HEK293T (cell line): ENCODE measurements at regions not wholly inside any gene's neighbourhood (a gene's known extent, or its start where the extent isn't known, plus 50 kb on each side); places are given as distances from the start of the nearest gene placed in this dataset.

ENCODE experiments used
- BHLHE40 ChIP-seq: fragments of 450-650 bp; IDR thresholded peaks from 2 replicates; pipeline ENCODE4 v1.6.1; 2016; ENCODE audit warnings: mild to moderate bottlenecking, moderate library complexity, borderline replicate concordance
- CTBP1 ChIP-seq: fragments of 450-650 bp; IDR thresholded peaks from 2 replicates; pipeline ENCODE4 v1.6.1; 2016; ENCODE audit warnings: borderline replicate concordance
- ELF4 ChIP-seq: fragments of 450-650 bp; IDR thresholded peaks from 2 replicates; pipeline ENCODE4 v1.6.1; 2017; ENCODE audit warnings: antibody characterized with exemption
- FOXM1 ChIP-seq: fragments of 450-650 bp; IDR thresholded peaks from 2 replicates; pipeline ENCODE4 v1.6.1; 2017; ENCODE audit warnings: mild to moderate bottlenecking, borderline replicate concordance
- HDGF ChIP-seq: fragments of 450-650 bp; IDR thresholded peaks from 2 replicates; pipeline ENCODE4 v1.6.1; 2017; ENCODE audit warnings: antibody characterized with exemption, borderline replicate concordance
- NFRKB ChIP-seq: fragments of 450-650 bp; IDR thresholded peaks from 2 replicates; pipeline ENCODE4 v1.6.1; 2016; ENCODE audit warnings: mild to moderate bottlenecking, moderate library complexity
- PKNOX1 ChIP-seq: fragments of 450-650 bp; IDR thresholded peaks from 2 replicates; pipeline ENCODE4 v1.6.1; 2016
- TARDBP ChIP-seq: fragments of 450-650 bp; IDR thresholded peaks from 2 replicates; pipeline ENCODE4 v1.6.1; 2016

- TF ChIP-seq TARDBP (no peak), NFRKB (no peak), FOXM1 (no peak), BHLHE40 (no peak), CTBP1 (no peak), HDGF (no peak), PKNOX1 (no peak), ELF4 (no peak)
Observed at GRCh38 chr10:56583316-56583715, 222.3 kb upstream of the ZWINT start.
